ENCODE measurements at regions not wholly inside any gene's neighbourhood (a gene's known extent, or its start where the extent isn't known, plus 50 kb on each side); places are given as distances from the start of the nearest gene placed in this dataset.

DNA sequence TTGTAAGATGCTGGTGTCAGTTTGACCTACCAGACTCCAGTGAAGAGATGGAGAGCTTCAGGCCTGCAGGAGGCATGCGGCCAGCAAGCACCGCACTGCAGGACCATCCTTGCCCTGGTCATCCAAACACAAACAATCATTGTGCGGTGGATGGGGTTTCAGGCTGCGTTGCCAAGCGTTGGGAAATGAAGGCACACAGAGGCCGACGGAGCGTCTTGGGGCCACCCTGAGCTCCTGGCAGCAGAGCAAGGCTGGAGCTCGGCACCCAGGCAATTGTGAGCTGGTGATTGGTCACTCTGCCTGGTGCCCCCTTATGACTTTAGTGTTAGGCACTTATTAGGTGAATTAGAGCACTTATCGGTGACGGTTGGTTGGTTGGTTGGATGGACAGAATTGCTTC, 222.6 kb upstream of the RGMA start:
- no peak for DNase-seq

DNA sequence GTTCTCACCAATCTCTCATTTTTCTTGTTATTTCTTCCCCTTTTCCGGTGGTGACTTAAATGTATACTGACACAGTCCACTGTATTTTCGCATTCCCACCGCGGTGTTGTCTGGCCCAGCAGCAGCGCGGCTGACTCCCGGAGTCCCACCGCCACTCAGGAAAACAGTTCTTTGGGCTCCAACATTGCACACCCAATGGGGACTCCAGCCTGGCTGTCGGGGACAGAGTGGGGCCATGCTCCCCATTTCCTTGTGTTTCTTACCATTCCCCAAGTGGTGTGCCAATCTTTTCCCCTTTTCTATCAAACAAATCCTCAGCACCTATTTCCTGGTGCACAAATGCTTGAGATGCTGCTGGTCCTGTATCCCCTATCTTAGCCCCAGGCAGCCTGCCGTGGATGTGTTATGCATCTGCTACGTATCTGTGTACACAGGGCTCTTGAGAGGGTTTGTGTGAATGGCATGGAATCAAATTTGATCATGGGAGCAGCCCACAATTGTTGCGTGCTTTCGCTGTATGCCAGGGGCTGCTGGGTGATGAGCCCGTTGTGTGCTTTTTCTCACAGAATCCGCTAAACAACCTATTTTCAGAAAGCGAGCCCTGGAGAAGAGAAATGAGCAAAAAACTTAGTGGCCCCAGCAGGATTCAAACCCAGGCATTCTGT, 219.1 kb upstream of the RGMA start:
- TF ChIP-seq, protein P1, sequence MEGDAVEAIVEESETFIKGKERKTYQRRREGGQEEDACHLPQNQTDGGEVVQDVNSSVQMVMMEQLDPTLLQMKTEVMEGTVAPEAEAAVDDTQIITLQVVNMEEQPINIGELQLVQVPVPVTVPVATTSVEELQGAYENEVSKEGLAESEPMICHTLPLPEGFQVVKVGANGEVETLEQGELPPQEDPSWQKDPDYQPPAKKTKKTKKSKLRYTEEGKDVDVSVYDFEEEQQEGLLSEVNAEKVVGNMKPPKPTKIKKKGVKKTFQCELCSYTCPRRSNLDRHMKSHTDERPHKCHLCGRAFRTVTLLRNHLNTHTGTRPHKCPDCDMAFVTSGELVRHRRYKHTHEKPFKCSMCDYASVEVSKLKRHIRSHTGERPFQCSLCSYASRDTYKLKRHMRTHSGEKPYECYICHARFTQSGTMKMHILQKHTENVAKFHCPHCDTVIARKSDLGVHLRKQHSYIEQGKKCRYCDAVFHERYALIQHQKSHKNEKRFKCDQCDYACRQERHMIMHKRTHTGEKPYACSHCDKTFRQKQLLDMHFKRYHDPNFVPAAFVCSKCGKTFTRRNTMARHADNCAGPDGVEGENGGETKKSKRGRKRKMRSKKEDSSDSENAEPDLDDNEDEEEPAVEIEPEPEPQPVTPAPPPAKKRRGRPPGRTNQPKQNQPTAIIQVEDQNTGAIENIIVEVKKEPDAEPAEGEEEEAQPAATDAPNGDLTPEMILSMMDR (IDR thresholded peaks at IDR 0.05), result no peak
- Mint-ChIP-seq H3K36me3 (ENCODE audit: low read depth) (peaks cover 4% of the 10 kb centered on the region; the same call in 1 of the 2 replicates), H3K27me3 (ENCODE audit: insufficient read depth) (no peaks in the 10 kb centered on the region), H3K4me3 (no peak overlapping the region), H3K4me1 (ENCODE audit: low read depth) (no peaks in the 10 kb centered on the region), H3K9me3 (peaks cover 68% of the 10 kb centered on the region), H3K27ac (no peak overlapping the region)
- DNase-seq, result no peak

More for the DNA sequence above, 222.6 kb upstream of the RGMA start:
- H3K27ac Mint-ChIP-seq, result no peak overlapping the region
- no peak overlapping the region for H3K4me3 Mint-ChIP-seq
- peaks cover 4% of the 10 kb centered on the region; the same call in 1 of the 2 replicates for H3K36me3 Mint-ChIP-seq (ENCODE audit: low read depth)
- H3K4me1 Mint-ChIP-seq (ENCODE audit: low read depth), result no peaks in the 10 kb centered on the region
- no peaks in the 10 kb centered on the region for H3K27me3 Mint-ChIP-seq (ENCODE audit: insufficient read depth)
- peaks cover 72% of the 10 kb centered on the region for H3K9me3 Mint-ChIP-seq
- TF ChIP-seq, protein P1 (IDR thresholded peaks at IDR 0.05), result no peak

DNA sequence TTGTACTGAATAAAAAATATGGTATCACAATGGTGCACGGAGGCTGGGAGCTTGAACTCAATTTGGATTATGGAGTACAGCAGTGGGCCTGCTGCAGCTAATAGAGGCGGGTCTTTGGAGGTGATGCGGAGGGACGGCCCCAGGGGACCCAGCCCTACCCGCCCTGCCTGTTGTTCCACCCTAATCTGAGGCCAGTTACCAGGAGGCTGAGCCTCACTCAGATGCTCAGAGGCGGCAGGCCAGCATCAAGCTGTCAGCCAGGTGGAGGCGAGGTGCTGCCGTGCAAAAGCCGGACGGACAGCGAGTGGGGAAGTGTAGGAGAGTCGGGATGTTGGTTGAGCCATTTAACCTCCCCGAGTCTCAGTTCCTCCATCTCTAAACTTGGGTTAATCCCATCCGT, 218.5 kb upstream of the RGMA start:
- no peak for DNase-seq
- Mint-ChIP-seq H3K4me1 (ENCODE audit: low read depth) (no peaks in the 10 kb centered on the region), H3K36me3 (ENCODE audit: low read depth) (peaks cover 4% of the 10 kb centered on the region; the same call in 1 of the 2 replicates), H3K27ac (no peak overlapping the region), H3K9me3 (peaks cover 73% of the 10 kb centered on the region), H3K27me3 (ENCODE audit: insufficient read depth) (no peaks in the 10 kb centered on the region), H3K4me3 (no peak overlapping the region)
- TF ChIP-seq, protein P1 (IDR thresholded peaks at IDR 0.05), result no peak

DNA sequence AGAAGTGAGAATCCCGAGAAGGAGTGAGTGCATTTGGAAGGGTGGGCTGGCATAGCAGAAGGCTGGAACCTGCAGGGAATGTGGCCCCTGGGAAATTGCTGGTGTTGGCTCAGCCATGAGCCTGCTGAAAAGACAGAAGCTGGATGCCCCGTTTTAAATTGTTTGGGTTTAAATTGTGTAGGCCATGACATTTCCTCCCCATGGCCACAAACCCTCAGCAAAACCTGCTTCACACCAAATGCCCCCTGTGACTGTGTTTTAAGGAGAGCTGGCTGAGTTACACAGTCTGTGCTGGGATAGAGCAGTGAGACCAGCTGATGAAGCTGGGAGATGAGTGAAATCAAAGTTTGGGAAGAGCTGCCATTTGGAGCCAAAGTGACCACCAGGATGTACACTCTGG, 216.3 kb upstream of the RGMA start:
- peaks cover 71% of the 10 kb centered on the region for H3K9me3 Mint-ChIP-seq
- H3K27me3 Mint-ChIP-seq (ENCODE audit: insufficient read depth), result no peaks in the 10 kb centered on the region

DNA sequence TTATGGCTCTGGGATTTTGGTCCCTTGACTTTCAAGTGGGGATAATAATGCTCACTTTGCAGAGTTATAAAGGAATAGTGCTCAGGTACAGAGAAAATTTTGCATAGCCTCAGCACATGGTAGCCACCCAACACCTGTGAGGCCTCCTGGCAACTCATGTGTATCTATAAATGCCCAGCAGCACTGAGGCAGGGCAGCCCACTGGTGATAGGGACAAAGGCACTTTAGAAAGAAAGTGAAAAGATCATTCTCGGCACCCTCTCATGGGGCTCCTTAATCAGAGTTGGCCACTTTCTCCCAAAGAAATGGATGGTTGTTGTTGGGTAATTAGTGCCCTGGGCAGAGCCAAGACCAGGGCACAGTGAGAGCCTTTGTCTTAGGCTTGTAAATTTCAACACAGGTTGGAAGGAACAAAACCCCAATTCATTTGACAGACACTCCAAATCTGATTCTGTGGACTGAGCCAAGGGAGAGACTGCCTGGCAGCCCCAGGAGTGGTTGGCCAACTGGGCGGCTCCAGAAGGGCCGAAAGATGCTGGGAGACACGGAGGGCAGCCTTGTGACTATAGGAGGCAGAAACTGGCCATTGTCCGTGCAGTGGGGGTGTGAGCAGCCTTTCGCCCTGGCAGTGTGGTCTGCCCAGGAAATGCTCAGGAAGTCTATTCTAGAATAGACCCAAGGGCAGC, 213.2 kb upstream of the RGMA start:
- TF ChIP-seq, protein P1 (IDR thresholded peaks at IDR 0.05), result no peak
- Mint-ChIP-seq H3K4me1 (ENCODE audit: low read depth) (no peaks in the 10 kb centered on the region), H3K27ac (no peak overlapping the region), H3K4me3 (no peak overlapping the region), H3K27me3 (ENCODE audit: insufficient read depth) (no peaks in the 10 kb centered on the region), H3K36me3 (ENCODE audit: low read depth) (no peaks in the 10 kb centered on the region), H3K9me3 (peaks cover 62% of the 10 kb centered on the region)
- DNase-seq, result no peak

More for the DNA sequence above, 216.3 kb upstream of the RGMA start:
- Mint-ChIP-seq H3K36me3 (ENCODE audit: low read depth) (no peaks in the 10 kb centered on the region), H3K27ac (no peak overlapping the region), H3K4me1 (ENCODE audit: low read depth) (no peaks in the 10 kb centered on the region), H3K4me3 (no peak overlapping the region)
- no peak for DNase-seq
- TF ChIP-seq, protein P1 (IDR thresholded peaks at IDR 0.05), result no peak
